Embryonic facial prominence (tissue), 1 donor: ENCODE measurements at regions not wholly inside any gene's neighbourhood (a gene's known extent, or its start where the extent isn't known, plus 50 kb on each side); places are given as distances from the start of the nearest gene placed in this dataset.
"Not testable (repeated sequence)": the region's sequence is repeated elsewhere in the genome, so short reads cannot be mapped to it uniquely, and the experiment has no call there.

Source experiments
- DNase-seq: peaks from one replicate; pipeline ENCODE4 v3.0.0-alpha.2; 2016; ENCODE audit errors: extremely low spot score

DNA sequence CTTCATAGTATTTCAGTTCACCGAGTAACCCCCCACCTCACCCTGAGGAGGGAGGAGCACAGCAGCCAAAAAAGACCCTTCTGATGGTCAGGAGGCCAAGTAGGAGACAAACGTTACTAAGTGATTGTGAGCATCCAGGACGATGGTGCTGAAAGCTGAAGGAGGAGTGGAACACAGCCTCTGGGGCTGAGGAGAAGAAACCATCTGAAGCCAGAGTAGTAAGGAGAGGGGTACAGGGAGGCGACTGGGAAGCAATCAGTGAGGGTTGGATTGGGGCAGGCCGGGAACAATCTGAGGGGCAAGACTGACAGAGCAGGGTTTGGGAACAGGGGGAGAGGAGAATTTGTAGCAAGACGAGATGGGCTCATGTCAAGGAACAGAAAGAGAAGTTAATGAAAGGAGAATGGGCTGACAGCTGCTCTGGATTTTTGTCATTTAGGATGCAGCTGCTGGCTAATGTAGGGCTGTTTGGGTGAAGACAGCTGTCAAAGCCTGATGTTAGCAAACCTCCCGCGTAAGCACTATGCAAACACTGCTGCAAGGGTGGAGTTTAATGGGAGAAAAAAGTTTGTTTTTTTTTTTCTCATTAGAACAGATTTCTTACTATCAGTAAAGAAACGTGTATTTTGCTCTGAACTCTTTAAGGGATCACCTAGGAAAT is 622.2 kb downstream of the EDEM1 start:
- DNase-seq: no peak

- no peak for DNase-seq
Measured at GRCh38 chr3:5811016-5811415, 623.5 kb downstream of the EDEM1 start.

DNA sequence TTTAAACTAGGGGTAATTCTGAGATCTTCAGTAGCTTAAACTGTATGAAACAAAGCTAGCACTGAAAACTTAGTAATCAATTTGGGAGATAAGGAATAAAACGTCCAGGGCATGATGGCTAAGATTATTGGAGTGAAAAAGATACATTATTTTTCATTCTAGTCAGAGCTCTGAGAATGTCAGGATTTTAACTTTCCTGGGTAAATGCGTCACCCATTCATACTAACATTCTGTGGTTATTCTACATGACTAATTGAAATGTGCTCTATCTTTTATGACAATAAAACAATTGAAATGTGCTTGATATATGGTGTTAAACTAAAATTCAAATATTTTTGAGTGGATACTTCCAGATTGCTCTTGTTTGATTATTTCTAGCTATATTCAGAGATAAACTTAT is 626.0 kb downstream of the EDEM1 start:
- no peak for DNase-seq

DNA sequence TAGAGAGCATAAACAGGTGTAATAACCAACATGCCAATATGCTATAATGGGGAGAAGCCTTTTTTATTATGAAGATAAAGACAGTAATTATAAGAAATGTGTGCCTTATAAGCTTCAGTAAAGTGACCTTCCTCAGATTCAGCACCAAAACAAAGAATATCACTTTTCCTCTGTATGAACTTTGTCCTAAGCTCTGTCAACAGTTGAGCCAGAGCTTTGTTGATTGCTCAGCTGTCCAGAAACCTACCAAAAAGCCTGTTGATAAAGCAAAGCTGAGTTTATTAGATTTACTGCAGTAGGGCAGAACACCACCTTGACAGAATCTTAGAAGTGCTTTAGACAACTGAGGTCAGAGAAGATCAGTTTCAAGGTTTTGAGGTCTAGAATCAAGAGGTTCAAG is 635.3 kb downstream of the EDEM1 start:
- DNase-seq: no peak

GRCh38 chr3:5826467-5826866 is 639.0 kb downstream of the EDEM1 start:
- DNase-seq: no peak

- no peak for DNase-seq
Measured at GRCh38 chr3:5828251-5828650, 640.7 kb downstream of the EDEM1 start.

- DNase-seq: no peak
Measured at GRCh38 chr3:5840056-5840455, 652.5 kb downstream of the EDEM1 start.

GRCh38 chr3:5841599-5841998 is 654.1 kb downstream of the EDEM1 start:
- DNase-seq: no peak

DNA sequence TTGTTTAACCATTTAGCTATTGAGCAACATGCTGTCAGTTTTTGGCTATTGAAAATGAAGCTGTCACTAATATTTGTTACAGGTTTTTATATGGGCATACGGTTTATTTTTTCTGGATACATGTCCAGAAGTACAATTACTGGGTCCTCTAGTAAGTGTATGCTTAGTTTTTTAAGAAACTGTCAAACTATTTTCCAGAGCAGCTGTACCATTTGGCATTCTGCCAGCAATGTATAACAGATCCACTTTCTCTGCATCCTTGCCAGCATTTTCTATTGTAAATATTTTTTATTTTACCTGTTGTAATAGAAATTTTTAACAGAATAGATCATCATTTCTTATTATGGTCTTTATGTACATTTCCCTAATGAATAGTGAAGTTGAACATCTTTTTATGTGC is 658.8 kb downstream of the EDEM1 start:
- DNase-seq: no peak

GRCh38 chr3:5861151-5861550 is 673.6 kb downstream of the EDEM1 start:
- DNase-seq: no peak

- DNase-seq: peak; percentile 56
Measured at GRCh38 chr3:5874931-5875341, 687.4 kb downstream of the EDEM1 start.

DNA sequence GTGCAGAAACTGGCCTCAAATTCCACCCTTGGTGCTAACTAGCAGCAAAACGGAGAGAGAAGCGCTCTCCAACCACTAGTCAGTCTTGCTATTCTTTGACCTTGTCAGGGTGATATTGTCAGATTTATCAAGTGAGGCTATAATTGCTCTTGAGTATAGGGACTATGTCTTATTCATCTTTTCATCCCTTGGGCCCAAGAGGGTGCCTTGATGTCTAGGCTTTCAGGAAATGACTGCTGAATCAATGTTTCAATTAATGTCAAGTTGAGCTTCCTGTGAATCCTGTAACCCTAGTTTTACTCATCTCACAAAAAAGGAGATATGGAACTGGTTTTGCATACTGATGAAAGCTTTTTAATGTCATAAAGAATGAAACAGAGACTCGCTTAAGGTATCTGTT is 701.3 kb downstream of the EDEM1 start:
- DNase-seq: no peak

DNA sequence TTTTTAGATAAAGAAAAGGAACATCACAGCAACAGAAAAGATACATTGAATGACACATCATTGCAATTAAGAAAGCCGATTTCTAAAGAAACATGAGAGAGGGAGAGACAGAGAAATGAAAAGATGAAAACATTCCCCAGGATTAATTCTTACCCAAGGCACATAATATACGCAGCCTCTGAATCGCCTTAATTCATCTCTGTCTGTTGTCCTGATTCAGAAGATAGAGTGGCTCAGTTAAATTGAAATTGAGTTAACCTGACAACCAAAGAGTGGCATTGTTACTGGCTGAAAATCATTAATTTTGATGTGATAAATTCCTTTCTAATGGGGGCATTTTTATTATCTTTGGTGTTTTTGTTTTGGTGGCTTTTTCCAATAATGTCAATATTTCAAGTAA is 701.9 kb downstream of the EDEM1 start:
- DNase-seq: no peak

- DNase-seq: no peak
Measured at GRCh38 chr3:5891711-5892110, 704.2 kb downstream of the EDEM1 start.

DNA sequence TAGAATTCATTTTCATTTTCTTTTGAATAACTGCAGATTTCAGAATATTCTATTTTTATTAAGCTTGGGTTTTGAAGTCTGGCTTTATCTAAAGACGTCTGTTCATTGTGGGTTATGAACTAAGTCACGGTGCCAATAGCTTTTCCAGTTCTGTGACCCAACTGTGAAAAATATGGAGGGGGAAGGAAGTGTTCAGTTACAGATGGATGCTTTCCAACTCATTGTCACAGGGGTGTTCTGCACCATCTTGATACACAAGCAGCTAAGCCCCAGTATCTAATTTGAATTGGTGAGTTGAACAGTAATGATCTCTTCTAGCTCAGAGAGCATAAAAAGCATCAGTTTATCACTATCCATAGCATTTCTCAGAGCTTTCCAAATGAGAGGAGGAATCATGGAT is 710.6 kb downstream of the EDEM1 start:
- no peak for DNase-seq

GRCh38 chr3:5899014-5899761 is 711.7 kb downstream of the EDEM1 start:
- no peak for DNase-seq

GRCh38 chr3:5917932-5918331 is 730.4 kb downstream of the EDEM1 start:
- DNase-seq: no peak

DNA sequence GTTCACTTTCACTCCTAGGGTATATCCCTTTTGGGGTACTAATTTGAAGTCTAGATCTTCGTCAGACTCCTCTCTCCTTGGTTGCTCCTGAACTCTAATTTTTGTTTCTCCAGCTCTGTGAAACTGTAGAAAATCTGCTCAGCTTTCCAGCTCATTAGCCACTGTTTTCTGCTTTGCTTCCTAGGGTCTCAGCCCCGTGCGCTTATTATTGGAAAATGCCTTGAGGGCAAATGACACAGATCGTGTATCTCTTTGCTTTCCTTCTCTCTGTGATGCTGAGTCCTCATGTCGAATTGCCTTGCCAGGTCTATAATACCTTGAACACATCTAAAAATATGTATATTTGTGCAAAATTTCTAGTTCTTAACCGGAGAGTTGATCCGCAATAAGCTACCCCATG is 731.1 kb downstream of the EDEM1 start:
- DNase-seq: no peak

- no peak for DNase-seq
Measured at GRCh38 chr3:5929027-5929426, 741.5 kb downstream of the EDEM1 start.

GRCh38 chr3:5944061-5944460 is 756.6 kb downstream of the EDEM1 start:
- DNase-seq: not testable (repeated sequence)

GRCh38 chr3:5948084-5948483 is 760.6 kb downstream of the EDEM1 start:
- no peak for DNase-seq

DNA sequence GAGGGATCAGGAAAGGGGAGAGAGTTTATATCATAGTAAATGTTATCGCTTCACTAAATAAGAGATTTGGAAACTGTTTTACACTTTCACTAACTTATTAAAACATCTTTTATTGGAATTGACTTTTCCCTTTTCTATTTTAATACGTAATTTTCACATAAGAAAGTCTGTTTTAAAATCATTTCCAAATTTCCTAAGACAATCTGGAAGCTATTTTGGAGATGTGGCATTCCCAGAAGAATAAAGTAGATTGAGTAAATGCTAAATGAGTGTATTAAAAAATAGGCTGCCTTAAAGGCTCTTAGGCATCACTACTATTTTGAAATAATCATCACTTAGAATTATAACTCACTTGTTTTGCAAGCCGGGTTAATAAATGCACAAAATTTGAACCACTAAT is 763.5 kb downstream of the EDEM1 start:
- DNase-seq: no peak

- no peak for DNase-seq
Measured at GRCh38 chr3:5972586-5972985, 785.1 kb downstream of the EDEM1 start.
